Neural cell (in vitro differentiated cells): ENCODE measurements at regions not wholly inside any gene's neighbourhood (a gene's known extent, or its start where the extent isn't known, plus 50 kb on each side); places are given as distances from the start of the nearest gene placed in this dataset.

ENCODE experiments used
- EZH2 ChIP-seq: fragments of 200-600, 300-800 bp; shearing (Covaris generic), sonication (generic); IDR thresholded peaks from 2 replicates; pipeline ENCODE4 v1.6.1; 2014; ENCODE audit warnings: antibody characterized with exemption, low read length, borderline replicate concordance, mild to moderate bottlenecking; ENCODE audit not compliant: insufficient read depth, poor library complexity, severe bottlenecking
- POLR2AphosphoS5 ChIP-seq: IDR thresholded peaks from 2 replicates; pipeline ENCODE4 v1.6.1; 2012
- RAD21 ChIP-seq: fragments of 450-650 bp; conservative IDR thresholded peaks from 2 replicates; pipeline ENCODE4 v1.6.1; 2014; ENCODE audit warnings: antibody characterized with exemption, mild to moderate bottlenecking, moderate library complexity
- TAF1 ChIP-seq: IDR thresholded peaks from 2 replicates; pipeline ENCODE4 v1.6.1; 2012; ENCODE audit warnings: low read depth
- TF ChIP-seq, protein P1 (sequence below): fragments of 450-650 bp; IDR thresholded peaks from 2 replicates; pipeline ENCODE4 v1.5.1; 2014; ENCODE audit warnings: antibody characterized with exemption, mild to moderate bottlenecking, moderate library complexity; ENCODE audit not compliant: poor library complexity, severe bottlenecking
- TF ChIP-seq, protein P2 (sequence below): IDR thresholded peaks from 2 replicates; pipeline ENCODE4 v1.6.1; 2012; ENCODE audit warnings: borderline replicate concordance

DNA sequence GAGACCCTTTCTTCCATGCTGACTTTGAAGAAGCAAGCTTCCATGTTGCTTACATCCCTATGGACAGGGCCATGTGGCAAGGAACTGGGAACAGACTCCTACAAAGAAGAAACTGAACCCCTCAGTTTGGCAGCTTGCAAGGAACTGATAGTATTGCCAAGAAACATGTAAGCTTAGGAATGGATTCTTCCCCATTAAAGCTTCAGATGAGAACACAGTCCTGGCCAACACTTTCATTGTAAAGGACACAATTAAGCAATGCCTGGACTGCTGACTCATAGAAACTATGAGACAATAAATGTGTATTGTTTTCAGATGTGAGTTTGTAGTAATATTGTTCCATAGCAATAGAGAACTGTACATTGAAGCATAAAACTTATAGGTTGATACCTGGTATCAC lies 82.4 kb downstream of the AASDHPPT start:
- TF ChIP-seq, protein P1, sequence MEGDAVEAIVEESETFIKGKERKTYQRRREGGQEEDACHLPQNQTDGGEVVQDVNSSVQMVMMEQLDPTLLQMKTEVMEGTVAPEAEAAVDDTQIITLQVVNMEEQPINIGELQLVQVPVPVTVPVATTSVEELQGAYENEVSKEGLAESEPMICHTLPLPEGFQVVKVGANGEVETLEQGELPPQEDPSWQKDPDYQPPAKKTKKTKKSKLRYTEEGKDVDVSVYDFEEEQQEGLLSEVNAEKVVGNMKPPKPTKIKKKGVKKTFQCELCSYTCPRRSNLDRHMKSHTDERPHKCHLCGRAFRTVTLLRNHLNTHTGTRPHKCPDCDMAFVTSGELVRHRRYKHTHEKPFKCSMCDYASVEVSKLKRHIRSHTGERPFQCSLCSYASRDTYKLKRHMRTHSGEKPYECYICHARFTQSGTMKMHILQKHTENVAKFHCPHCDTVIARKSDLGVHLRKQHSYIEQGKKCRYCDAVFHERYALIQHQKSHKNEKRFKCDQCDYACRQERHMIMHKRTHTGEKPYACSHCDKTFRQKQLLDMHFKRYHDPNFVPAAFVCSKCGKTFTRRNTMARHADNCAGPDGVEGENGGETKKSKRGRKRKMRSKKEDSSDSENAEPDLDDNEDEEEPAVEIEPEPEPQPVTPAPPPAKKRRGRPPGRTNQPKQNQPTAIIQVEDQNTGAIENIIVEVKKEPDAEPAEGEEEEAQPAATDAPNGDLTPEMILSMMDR = no peak
- TF ChIP-seq EZH2 = no peak
- TF ChIP-seq, protein P2, sequence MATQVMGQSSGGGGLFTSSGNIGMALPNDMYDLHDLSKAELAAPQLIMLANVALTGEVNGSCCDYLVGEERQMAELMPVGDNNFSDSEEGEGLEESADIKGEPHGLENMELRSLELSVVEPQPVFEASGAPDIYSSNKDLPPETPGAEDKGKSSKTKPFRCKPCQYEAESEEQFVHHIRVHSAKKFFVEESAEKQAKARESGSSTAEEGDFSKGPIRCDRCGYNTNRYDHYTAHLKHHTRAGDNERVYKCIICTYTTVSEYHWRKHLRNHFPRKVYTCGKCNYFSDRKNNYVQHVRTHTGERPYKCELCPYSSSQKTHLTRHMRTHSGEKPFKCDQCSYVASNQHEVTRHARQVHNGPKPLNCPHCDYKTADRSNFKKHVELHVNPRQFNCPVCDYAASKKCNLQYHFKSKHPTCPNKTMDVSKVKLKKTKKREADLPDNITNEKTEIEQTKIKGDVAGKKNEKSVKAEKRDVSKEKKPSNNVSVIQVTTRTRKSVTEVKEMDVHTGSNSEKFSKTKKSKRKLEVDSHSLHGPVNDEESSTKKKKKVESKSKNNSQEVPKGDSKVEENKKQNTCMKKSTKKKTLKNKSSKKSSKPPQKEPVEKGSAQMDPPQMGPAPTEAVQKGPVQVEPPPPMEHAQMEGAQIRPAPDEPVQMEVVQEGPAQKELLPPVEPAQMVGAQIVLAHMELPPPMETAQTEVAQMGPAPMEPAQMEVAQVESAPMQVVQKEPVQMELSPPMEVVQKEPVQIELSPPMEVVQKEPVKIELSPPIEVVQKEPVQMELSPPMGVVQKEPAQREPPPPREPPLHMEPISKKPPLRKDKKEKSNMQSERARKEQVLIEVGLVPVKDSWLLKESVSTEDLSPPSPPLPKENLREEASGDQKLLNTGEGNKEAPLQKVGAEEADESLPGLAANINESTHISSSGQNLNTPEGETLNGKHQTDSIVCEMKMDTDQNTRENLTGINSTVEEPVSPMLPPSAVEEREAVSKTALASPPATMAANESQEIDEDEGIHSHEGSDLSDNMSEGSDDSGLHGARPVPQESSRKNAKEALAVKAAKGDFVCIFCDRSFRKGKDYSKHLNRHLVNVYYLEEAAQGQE = no peak
- TF ChIP-seq TAF1 = no peak
- TF ChIP-seq POLR2AphosphoS5 = no peak
- no peak for TF ChIP-seq RAD21
